ENCODE measurements at regions not wholly inside any gene's neighbourhood (a gene's known extent, or its start where the extent isn't known, plus 50 kb on each side); places are given as distances from the start of the nearest gene placed in this dataset.
"Not testable (repeated sequence)": the region's sequence is repeated elsewhere in the genome, so short reads cannot be mapped to it uniquely, and the experiment has no call there.

GRCh38 chr20:30281584-30282197, 975.8 kb upstream of the DEFB115 start:
- Histone ChIP-seq H3K79me2 (ENCODE audit: control insufficient read depth, low read length) (no peaks in the 10 kb centered on the region), H3K4me3 (ENCODE audit: low read length) (no peak overlapping the region), H3F3A (ENCODE audit: control insufficient read depth, insufficient read depth) (no peaks in the 10 kb centered on the region), H4K20me1 (ENCODE audit: control insufficient read depth, insufficient read depth, low read depth, low read length) (no peaks in the 10 kb centered on the region), H3K4me1 (ENCODE audit: control insufficient read depth, low read length) (no peaks in the 10 kb centered on the region), H3K4me2 (ENCODE audit: low read length) (no peak overlapping the region), H3K9me3 (ENCODE audit: control insufficient read depth, insufficient read depth, low read length) (peaks cover 14% of the 10 kb centered on the region; the same call in 1 of the 2 replicates), H3K27me3 (ENCODE audit: control insufficient read depth, low read length) (no peaks in the 10 kb centered on the region), H3K9me2 (replicated peaks; ENCODE audit: control insufficient read depth, low read length) (no peaks in the 10 kb centered on the region), H3K27ac (ENCODE audit: low read depth, low read length) (no peak overlapping the region), H3K36me3 (ENCODE audit: control insufficient read depth, low read length) (no peaks in the 10 kb centered on the region)
- TF ChIP-seq EZH2phosphoT487 (IDR thresholded peaks at IDR 0.05; ENCODE audit: borderline replicate concordance, low read length) = no peak

DNA sequence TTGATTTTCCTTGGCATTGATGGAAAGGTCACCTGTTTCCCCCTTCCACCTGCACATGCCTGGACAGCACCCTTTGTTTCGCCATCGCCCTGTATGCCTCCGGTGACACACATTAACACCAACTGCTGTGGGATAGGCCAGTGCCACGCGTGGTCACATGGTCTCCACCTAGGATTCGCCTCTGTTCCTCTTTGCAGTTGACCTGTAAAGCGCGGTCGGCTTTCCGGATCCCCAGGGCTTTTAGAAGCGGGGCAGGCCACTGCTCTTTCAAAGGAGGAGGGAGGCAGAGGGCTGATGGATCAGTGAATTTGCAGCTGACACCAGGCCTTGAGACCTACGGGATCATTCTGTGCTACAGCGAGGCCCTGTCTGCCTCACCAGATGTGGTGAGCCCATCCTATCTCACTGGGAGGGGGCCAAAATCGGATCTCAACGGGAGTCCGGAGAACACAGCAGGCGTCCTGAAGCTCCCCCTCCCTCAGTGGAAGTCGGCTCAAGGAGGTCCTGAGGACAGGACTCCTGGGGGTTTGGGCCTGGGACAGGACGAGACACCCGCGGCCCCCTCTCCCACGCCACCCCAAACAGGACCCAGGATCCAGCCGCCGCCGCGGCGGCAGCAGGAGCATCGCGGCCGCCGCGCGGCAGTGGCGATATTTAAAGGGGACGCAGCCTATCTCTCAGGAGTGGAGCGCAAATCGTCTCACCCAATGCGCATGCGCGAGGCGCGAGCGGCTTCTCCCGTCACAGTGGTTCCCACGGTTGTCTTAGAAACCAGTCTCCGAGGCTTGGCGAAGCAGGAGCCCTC, 973.8 kb upstream of the DEFB115 start:
- H3K4me3 ChIP-seq (ENCODE audit: low read length); H3K9me2 ChIP-seq (replicated peaks; ENCODE audit: control insufficient read depth, low read length); H3K4me1 ChIP-seq (ENCODE audit: control insufficient read depth, low read length); H3F3A ChIP-seq (ENCODE audit: control insufficient read depth, insufficient read depth); H3K4me2 ChIP-seq (ENCODE audit: low read length); H3K27ac ChIP-seq (ENCODE audit: low read depth, low read length); H3K27me3 ChIP-seq (ENCODE audit: control insufficient read depth, low read length); H3K79me2 ChIP-seq (ENCODE audit: control insufficient read depth, low read length); H3K36me3 ChIP-seq (ENCODE audit: control insufficient read depth, low read length); H4K20me1 ChIP-seq (ENCODE audit: control insufficient read depth, insufficient read depth, low read depth, low read length): not testable (repeated sequence)
- peaks cover 14% of the 10 kb centered on the region; the same call in 1 of the 2 replicates for H3K9me3 ChIP-seq (ENCODE audit: control insufficient read depth, insufficient read depth, low read length)

- Histone ChIP-seq H3K4me2 (ENCODE audit: low read length) (no peak overlapping the region), H3K36me3 (ENCODE audit: control insufficient read depth, low read length) (no peaks in the 10 kb centered on the region), H3K4me3 (ENCODE audit: low read length) (no peak overlapping the region), H3F3A (ENCODE audit: control insufficient read depth, insufficient read depth) (no peaks in the 10 kb centered on the region), H3K9me2 (replicated peaks; ENCODE audit: control insufficient read depth, low read length) (no peaks in the 10 kb centered on the region), H3K79me2 (ENCODE audit: control insufficient read depth, low read length) (no peaks in the 10 kb centered on the region), H3K27ac (ENCODE audit: low read depth, low read length) (no peak overlapping the region), H3K9me3 (ENCODE audit: control insufficient read depth, insufficient read depth, low read length) (peaks cover 14% of the 10 kb centered on the region; the same call in 1 of the 2 replicates), H4K20me1 (ENCODE audit: control insufficient read depth, insufficient read depth, low read depth, low read length) (no peaks in the 10 kb centered on the region), H3K27me3 (ENCODE audit: control insufficient read depth, low read length) (no peaks in the 10 kb centered on the region), H3K4me1 (ENCODE audit: control insufficient read depth, low read length) (no peaks in the 10 kb centered on the region)
- no peak for TF ChIP-seq EZH2phosphoT487 (IDR thresholded peaks at IDR 0.05; ENCODE audit: borderline replicate concordance, low read length)
- TF ChIP-seq CTCF (IDR thresholded peaks at IDR 0.05; ENCODE audit: low read depth, low read length, poor library complexity, severe bottlenecking) = no peak
Observed at GRCh38 chr20:30284281-30284905, 973.1 kb upstream of the DEFB115 start.

DNA sequence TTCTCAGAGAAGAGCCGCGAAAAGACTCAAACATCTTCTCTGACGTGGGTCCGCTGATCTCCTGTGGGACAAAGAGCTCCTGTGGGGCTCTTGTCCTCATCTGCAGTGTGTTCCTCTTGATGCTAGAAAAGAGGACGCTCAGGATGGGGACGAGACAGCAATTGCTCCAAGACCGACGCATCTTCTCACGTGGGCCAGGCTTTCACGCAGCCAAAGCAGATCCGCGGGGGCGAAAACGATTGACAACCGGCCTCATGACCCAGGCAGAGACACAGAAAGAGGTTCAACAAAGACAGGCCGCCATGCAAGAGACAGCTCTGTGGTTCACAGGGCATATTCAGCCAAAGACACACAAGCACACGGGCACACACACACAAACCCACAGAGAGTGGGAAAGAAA, 971.8 kb upstream of the DEFB115 start:
- TF ChIP-seq EZH2phosphoT487 (IDR thresholded peaks at IDR 0.05; ENCODE audit: borderline replicate concordance, low read length) = no peak
- no peak for TF ChIP-seq CTCF (IDR thresholded peaks at IDR 0.05; ENCODE audit: low read depth, low read length, poor library complexity, severe bottlenecking)
- no peaks in the 10 kb centered on the region for H3K79me2 ChIP-seq (ENCODE audit: control insufficient read depth, low read length)
- H3K4me2 ChIP-seq (ENCODE audit: low read length) = no peak overlapping the region
- no peaks in the 10 kb centered on the region for H3K36me3 ChIP-seq (ENCODE audit: control insufficient read depth, low read length)
- H3F3A ChIP-seq (ENCODE audit: control insufficient read depth, insufficient read depth) = no peaks in the 10 kb centered on the region
- peaks cover 14% of the 10 kb centered on the region; the same call in 1 of the 2 replicates for H3K9me3 ChIP-seq (ENCODE audit: control insufficient read depth, insufficient read depth, low read length)
- H3K27ac ChIP-seq (ENCODE audit: low read depth, low read length) = no peak overlapping the region
- H3K4me3 ChIP-seq (ENCODE audit: low read length) = no peak overlapping the region
- no peaks in the 10 kb centered on the region for H3K27me3 ChIP-seq (ENCODE audit: control insufficient read depth, low read length)
- H3K4me1 ChIP-seq (ENCODE audit: control insufficient read depth, low read length) = no peaks in the 10 kb centered on the region
- H4K20me1 ChIP-seq (ENCODE audit: control insufficient read depth, insufficient read depth, low read depth, low read length) = no peaks in the 10 kb centered on the region
- no peaks in the 10 kb centered on the region for H3K9me2 ChIP-seq (replicated peaks; ENCODE audit: control insufficient read depth, low read length)
